Vagina (tissue), 2 donors: ENCODE measurements at regions not wholly inside any gene's neighbourhood (a gene's known extent, or its start where the extent isn't known, plus 50 kb on each side); places are given as distances from the start of the nearest gene placed in this dataset.

ENCODE experiments used
- DNase-seq, 2 donors: peaks; one replicate each; pipeline ENCODE4 v3.0.0-alpha.2; 2017; ENCODE audit errors: extremely low spot score in 2 of 2
- H3K27ac ChIP-seq: fragments of 200-600 bp; sonication (generic); one replicate; pipeline ENCODE4 v1.5.1; 2019
- H3K27me3 ChIP-seq: fragments of 200-600 bp; sonication (generic); one replicate; pipeline ENCODE4 v1.5.1; 2019
- H3K36me3 ChIP-seq, 2 donors: fragments of 200-600 bp; sonication (generic); one replicate each; pipeline ENCODE4 v1.5.1; 2017 to 2019
- H3K4me1 ChIP-seq: fragments of 200-600 bp; sonication (generic); one replicate; pipeline ENCODE4 v1.5.1; 2019
- H3K4me3 ChIP-seq, 2 donors: fragments of 200-600 bp; sonication (generic); 1 replicate in 1 of 2; 2 replicates in 1 of 2; pipeline ENCODE4 v1.5.1; 2016 to 2019
- H3K9me3 ChIP-seq: fragments of 200-600 bp; sonication (generic); one replicate; pipeline ENCODE4 v1.5.1; 2019
- POLR2A ChIP-seq, 2 donors: fragments of 450-650 bp; IDR thresholded peaks; one replicate each; pipeline ENCODE4 v1.6.1; 2017; ENCODE audit warnings: antibody characterized with exemption in 2 of 2, mild to moderate bottlenecking in 2 of 2, moderate library complexity in 2 of 2
- POLR2AphosphoS5 ChIP-seq, 2 donors: sonication (generic); formaldehyde crosslinking; IDR thresholded peaks; one replicate each; pipeline ENCODE4 v1.9.0; 2017; ENCODE audit warnings: antibody characterized with exemption in 2 of 2, mild to moderate bottlenecking in 2 of 2, low read depth in 1 of 2; ENCODE audit not compliant: insufficient read depth in 1 of 2
- intact Hi-C: fragments of 100-400 bp; cut with DNase I; formaldehyde crosslinking; loops from one replicate; pipeline ENCODE4 v1.15.1; 2023
- TF ChIP-seq, protein P1 (sequence below), 3 experiments: fragments of 450-650 bp in 2 of 3; fragments of 200-600 bp in 1 of 3; sonication (generic) in 1 of 3; IDR thresholded peaks; one replicate each; pipeline ENCODE4 v1.5.1; 2017 to 2019; ENCODE audit warnings: antibody characterized with exemption in 3 of 3, mild to moderate bottlenecking in 2 of 3, moderate library complexity in 2 of 3

DNA sequence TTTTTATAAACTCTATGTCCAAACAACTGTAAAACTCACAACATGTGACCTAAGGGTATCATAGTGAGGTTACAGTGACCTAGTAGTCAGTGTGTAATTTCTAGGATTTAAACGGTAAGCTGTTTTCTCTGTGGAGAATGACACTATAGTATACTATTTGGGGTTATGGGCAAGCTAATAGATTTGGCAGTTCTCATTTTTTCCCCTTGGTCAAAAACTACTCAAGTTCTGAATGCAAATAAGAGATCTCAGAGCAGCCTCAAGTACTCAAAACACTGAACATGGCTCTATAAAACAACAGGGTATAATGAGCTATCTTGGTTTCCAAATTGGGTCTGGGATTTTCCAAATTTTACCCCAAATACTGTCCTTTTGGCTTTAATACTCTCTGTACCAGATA, 88.5 kb upstream of the HMCN1 start:
- Histone ChIP-seq H3K27me3 (no peaks in the 10 kb centered on the region), H3K4me3 (no peak overlapping the region), H3K36me3 (no peaks in the 10 kb centered on the region), H3K27ac (peak overlapping the region; percentile 48), H3K4me1 (peaks cover 34% of the 10 kb centered on the region), H3K9me3 (no peaks in the 10 kb centered on the region)
- intact Hi-C loops = no loop called here
- DNase-seq = no peak
- TF ChIP-seq POLR2AphosphoS5 (IDR thresholded peaks at IDR 0.05; ENCODE audit: insufficient read depth in 1 of 2, low read depth in 1 of 2) (no peak), POLR2A (IDR thresholded peaks at IDR 0.05) (no peak)
- TF ChIP-seq, protein P1, sequence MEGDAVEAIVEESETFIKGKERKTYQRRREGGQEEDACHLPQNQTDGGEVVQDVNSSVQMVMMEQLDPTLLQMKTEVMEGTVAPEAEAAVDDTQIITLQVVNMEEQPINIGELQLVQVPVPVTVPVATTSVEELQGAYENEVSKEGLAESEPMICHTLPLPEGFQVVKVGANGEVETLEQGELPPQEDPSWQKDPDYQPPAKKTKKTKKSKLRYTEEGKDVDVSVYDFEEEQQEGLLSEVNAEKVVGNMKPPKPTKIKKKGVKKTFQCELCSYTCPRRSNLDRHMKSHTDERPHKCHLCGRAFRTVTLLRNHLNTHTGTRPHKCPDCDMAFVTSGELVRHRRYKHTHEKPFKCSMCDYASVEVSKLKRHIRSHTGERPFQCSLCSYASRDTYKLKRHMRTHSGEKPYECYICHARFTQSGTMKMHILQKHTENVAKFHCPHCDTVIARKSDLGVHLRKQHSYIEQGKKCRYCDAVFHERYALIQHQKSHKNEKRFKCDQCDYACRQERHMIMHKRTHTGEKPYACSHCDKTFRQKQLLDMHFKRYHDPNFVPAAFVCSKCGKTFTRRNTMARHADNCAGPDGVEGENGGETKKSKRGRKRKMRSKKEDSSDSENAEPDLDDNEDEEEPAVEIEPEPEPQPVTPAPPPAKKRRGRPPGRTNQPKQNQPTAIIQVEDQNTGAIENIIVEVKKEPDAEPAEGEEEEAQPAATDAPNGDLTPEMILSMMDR (IDR thresholded peaks at IDR 0.05) = no peak

DNA sequence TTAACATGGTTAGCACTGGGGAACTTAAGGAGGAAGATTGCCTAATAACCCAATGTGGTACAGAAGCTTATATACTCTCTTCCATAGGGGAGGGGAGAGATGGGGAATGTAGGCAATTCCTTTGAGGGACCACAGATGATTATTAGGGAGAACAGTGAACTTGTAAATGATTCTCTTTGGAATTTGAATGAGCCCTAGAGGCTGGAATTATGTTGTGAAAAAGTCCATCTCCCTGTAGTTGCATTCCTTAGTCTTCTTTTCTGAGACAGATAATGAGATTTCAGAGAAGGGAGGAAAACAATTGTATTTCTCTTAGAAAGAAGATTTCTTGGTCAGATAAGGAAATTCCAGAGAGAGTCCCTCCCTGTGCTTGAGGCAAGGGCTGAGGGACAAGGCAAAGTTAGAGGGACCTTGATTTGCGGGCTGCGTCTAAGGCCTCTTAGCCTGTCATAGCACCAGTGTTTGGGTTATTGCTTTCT, 89.0 kb upstream of the HMCN1 start:
- no peak for TF ChIP-seq POLR2AphosphoS5 (IDR thresholded peaks at IDR 0.05; ENCODE audit: insufficient read depth in 1 of 2, low read depth in 1 of 2)
- TF ChIP-seq, protein P1 (IDR thresholded peaks at IDR 0.05) = no peak
- TF ChIP-seq POLR2A (IDR thresholded peaks at IDR 0.05) = no peak
- intact Hi-C loops = no loop called here

DNA sequence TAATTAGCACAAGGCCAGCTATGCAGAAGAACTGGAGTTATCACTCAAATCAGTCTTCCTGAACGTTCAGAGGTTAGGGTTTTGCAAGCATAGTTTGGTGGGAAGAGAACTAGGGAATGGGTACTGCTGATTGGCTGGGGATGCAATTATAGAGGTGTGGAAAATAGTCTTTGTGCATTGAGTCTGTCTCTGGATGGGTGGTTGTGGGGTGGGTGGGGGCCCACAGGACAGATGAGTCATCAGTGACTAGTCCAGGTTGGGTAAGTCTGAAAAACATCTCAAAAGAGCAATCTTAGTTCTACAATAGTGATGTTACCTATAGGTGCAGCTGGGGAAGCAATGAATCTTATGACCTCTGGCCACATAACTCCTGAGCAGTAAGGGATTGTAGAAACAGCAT, 89.7 kb upstream of the HMCN1 start:
- no peaks in the 10 kb centered on the region for H3K9me3 ChIP-seq
- no peak overlapping the region for H3K27ac ChIP-seq
- no peak overlapping the region for H3K4me3 ChIP-seq
- H3K4me1 ChIP-seq = peaks cover 34% of the 10 kb centered on the region
- no peaks in the 10 kb centered on the region for H3K27me3 ChIP-seq
- TF ChIP-seq POLR2AphosphoS5 (IDR thresholded peaks at IDR 0.05; ENCODE audit: insufficient read depth in 1 of 2, low read depth in 1 of 2) = no peak
- TF ChIP-seq, protein P1 (IDR thresholded peaks at IDR 0.05) = no peak
- TF ChIP-seq POLR2A (IDR thresholded peaks at IDR 0.05) = no peak
- H3K36me3 ChIP-seq = no peaks in the 10 kb centered on the region
- no peak for DNase-seq
- intact Hi-C loops = no loop called here

More for the DNA sequence above, 89.0 kb upstream of the HMCN1 start:
- Histone ChIP-seq H3K4me3 (no peak overlapping the region), H3K36me3 (no peaks in the 10 kb centered on the region), H3K4me1 (peaks cover 34% of the 10 kb centered on the region), H3K27ac (peak overlapping the region; percentile 48), H3K9me3 (no peaks in the 10 kb centered on the region), H3K27me3 (no peaks in the 10 kb centered on the region)
- no peak for DNase-seq

DNA sequence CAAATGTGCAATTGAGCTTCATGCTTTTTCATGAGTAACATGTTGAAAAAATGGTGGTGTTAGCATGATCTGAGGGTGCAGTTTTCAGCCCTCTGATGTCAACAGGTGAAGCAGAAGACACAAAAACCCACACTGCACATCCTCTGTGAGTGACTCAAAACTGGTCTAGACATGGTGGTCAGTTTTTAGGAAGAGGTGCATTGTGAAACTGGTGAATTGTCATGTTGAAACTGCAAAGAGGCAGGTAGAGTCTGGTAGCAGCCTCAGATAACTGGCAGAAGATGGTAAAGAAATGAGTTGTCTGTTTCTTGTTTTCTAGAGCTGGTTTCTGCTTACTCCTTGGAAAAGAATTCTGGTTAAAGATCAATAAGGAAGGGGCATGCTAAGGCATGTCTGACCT, 97.3 kb upstream of the HMCN1 start:
- Histone ChIP-seq H3K4me1 (no peaks in the 10 kb centered on the region), H3K27me3 (no peaks in the 10 kb centered on the region), H3K36me3 (no peaks in the 10 kb centered on the region), H3K4me3 (no peak overlapping the region), H3K9me3 (no peaks in the 10 kb centered on the region), H3K27ac (no peak overlapping the region)
- intact Hi-C loops = no loop called here
- no peak for DNase-seq
- TF ChIP-seq POLR2A (IDR thresholded peaks at IDR 0.05) (no peak), POLR2AphosphoS5 (IDR thresholded peaks at IDR 0.05; ENCODE audit: insufficient read depth in 1 of 2, low read depth in 1 of 2) (no peak)
- TF ChIP-seq, protein P1 (IDR thresholded peaks at IDR 0.05) = no peak

DNA sequence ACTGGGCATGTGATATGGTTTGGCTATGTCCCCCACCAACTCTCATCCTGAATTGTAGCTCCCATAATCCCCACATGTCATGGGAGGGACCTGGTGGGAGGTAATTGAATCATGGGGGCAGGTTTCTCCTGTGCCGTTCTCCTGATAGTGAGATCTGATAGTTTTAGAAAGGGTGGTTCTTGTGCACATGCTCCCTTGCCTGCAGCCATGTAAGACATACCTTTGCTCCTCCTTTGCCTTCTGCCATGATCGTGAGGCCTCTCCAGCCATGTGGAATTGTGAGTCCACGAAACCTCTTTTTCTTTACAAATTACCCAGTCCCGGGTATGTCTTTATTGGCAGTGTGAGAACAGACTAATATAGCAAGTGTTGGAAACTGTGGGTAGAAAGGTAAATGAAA, 99.5 kb upstream of the HMCN1 start:
- TF ChIP-seq, protein P1 (IDR thresholded peaks at IDR 0.05) = no peak
- TF ChIP-seq POLR2AphosphoS5 (IDR thresholded peaks at IDR 0.05; ENCODE audit: insufficient read depth in 1 of 2, low read depth in 1 of 2) = no peak
- no peak for TF ChIP-seq POLR2A (IDR thresholded peaks at IDR 0.05)
- H3K36me3 ChIP-seq = no peaks in the 10 kb centered on the region

More for the DNA sequence above, 99.5 kb upstream of the HMCN1 start:
- intact Hi-C loops = no loop called here
- Histone ChIP-seq H3K4me1 (no peaks in the 10 kb centered on the region), H3K27me3 (no peaks in the 10 kb centered on the region), H3K4me3 (no peak overlapping the region), H3K9me3 (no peaks in the 10 kb centered on the region), H3K27ac (no peak overlapping the region)
- DNase-seq = no peak
